ENCODE measurements at regions not wholly inside any gene's neighbourhood (a gene's known extent, or its start where the extent isn't known, plus 50 kb on each side); places are given as distances from the start of the nearest gene placed in this dataset.
"Not testable (repeated sequence)": the region's sequence is repeated elsewhere in the genome, so short reads cannot be mapped to it uniquely, and the experiment has no call there.

DNA sequence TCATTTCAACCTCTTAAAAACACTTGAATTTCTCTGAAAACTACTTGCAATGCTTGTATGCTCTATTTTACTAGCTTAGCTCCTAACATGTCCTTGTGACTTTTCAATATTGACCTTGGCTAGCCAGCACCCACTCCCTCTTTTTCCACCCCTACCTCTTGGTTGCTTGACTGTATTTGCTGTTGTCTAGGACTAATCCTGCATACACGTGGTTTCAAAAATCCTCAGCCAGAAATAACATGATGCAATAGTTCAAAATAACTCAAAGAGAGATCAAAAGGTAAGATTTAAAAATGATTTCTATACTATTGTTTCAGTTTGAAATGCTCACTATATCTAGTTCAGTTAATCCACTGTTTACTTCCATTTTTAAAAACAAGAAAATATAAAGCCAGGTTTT, 102.3 kb upstream of the TBX18 start:
- Histone ChIP-seq H3K27me3 (ENCODE audit: insufficient read depth, insufficient read length) (no peaks in the 10 kb centered on the region), H3K36me3 (ENCODE audit: insufficient read depth, insufficient read length, low read length) (no peaks in the 10 kb centered on the region), H3K9ac (ENCODE audit: insufficient read length, low read depth) (no peak overlapping the region), H3K9me3 (ENCODE audit: insufficient read depth, low read length) (no peaks in the 10 kb centered on the region), H3K4me3 (ENCODE audit: insufficient read length, low read depth) (no peak overlapping the region), H3K4me1 (ENCODE audit: insufficient read depth, insufficient read length) (no peaks in the 10 kb centered on the region)
- TF ChIP-seq YY1 (IDR thresholded peaks at IDR 0.05; ENCODE audit: insufficient read depth, insufficient read length) = no peak
- TF ChIP-seq ZNF274 (IDR thresholded peaks at IDR 0.05; ENCODE audit: low read depth, low read length) = no peak
- TF ChIP-seq SUZ12 (IDR thresholded peaks at IDR 0.05; ENCODE audit: extremely low read depth, insufficient read depth, insufficient read length) = no peak
- no peak for DNase-seq (ENCODE audit: low read depth, low spot score)

DNA sequence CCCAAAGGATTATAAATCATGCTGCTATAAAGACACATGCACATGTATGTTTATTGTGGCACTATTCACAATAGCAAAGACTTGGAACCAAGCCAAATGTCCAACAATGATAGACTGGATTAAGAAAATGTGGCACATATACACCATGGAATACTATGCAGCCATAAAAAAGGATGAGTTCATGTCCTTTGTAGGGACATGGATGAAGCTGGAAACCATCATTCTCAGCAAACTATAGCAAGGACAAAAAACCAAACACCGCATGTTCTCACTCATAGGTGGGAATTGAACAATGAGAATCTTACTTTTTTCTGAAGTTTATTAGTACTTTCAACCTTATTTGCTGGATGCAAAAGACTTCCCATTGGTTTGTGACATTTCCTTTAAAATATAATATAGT, 101.0 kb upstream of the TBX18 start:
- not testable (repeated sequence) for H3K4me1 ChIP-seq (ENCODE audit: insufficient read depth, insufficient read length); H3K9ac ChIP-seq (ENCODE audit: insufficient read length, low read depth); DNase-seq (ENCODE audit: low read depth, low spot score); H3K9me3 ChIP-seq (ENCODE audit: insufficient read depth, low read length); H3K27me3 ChIP-seq (ENCODE audit: insufficient read depth, insufficient read length); H3K4me3 ChIP-seq (ENCODE audit: insufficient read length, low read depth); H3K36me3 ChIP-seq (ENCODE audit: insufficient read depth, insufficient read length, low read length)

- no peaks in the 10 kb centered on the region for H3K4me1 ChIP-seq (ENCODE audit: insufficient read depth, insufficient read length)
- DNase-seq (ENCODE audit: low read depth, low spot score) = no peak
- no peak overlapping the region for H3K4me3 ChIP-seq (ENCODE audit: insufficient read length, low read depth)
- H3K36me3 ChIP-seq (ENCODE audit: insufficient read depth, insufficient read length, low read length) = no peaks in the 10 kb centered on the region
- TF ChIP-seq ZNF274 (IDR thresholded peaks at IDR 0.05; ENCODE audit: low read depth, low read length) (no peak), YY1 (IDR thresholded peaks at IDR 0.05; ENCODE audit: insufficient read depth, insufficient read length) (no peak), SUZ12 (IDR thresholded peaks at IDR 0.05; ENCODE audit: extremely low read depth, insufficient read depth, insufficient read length) (no peak)
- H3K9ac ChIP-seq (ENCODE audit: insufficient read length, low read depth) = no peak overlapping the region
- no peaks in the 10 kb centered on the region for H3K27me3 ChIP-seq (ENCODE audit: insufficient read depth, insufficient read length)
- no peaks in the 10 kb centered on the region for H3K9me3 ChIP-seq (ENCODE audit: insufficient read depth, low read length)
Observed at GRCh38 chr6:84862843-84863242, 98.4 kb upstream of the TBX18 start.

DNA sequence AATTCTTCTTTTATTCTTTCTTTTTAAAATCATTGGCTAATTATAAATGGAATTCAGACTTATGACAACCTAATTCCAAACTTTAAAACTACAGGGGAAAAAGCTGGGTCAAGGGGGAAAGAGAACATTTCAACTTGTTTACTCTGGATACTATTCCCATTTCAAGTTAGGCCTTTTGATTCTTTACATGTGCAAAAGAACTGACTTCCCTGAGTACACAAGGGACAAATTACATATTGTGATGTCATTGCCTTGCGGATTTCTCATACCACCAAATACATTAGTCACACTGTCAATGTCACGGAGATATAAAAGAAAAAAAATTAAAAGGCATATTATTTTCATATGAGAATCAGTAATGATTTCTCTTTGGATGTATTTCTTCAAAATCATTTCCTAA, 96.5 kb upstream of the TBX18 start:
- no peaks in the 10 kb centered on the region for H3K36me3 ChIP-seq (ENCODE audit: insufficient read depth, insufficient read length, low read length)
- no peak overlapping the region for H3K4me3 ChIP-seq (ENCODE audit: insufficient read length, low read depth)
- no peak for DNase-seq (ENCODE audit: low read depth, low spot score)
- no peak for TF ChIP-seq ZNF274 (IDR thresholded peaks at IDR 0.05; ENCODE audit: low read depth, low read length)
- TF ChIP-seq YY1 (IDR thresholded peaks at IDR 0.05; ENCODE audit: insufficient read depth, insufficient read length) = no peak
- TF ChIP-seq SUZ12 (IDR thresholded peaks at IDR 0.05; ENCODE audit: extremely low read depth, insufficient read depth, insufficient read length) = no peak
- H3K27me3 ChIP-seq (ENCODE audit: insufficient read depth, insufficient read length) = no peaks in the 10 kb centered on the region
- no peaks in the 10 kb centered on the region for H3K9me3 ChIP-seq (ENCODE audit: insufficient read depth, low read length)
- H3K4me1 ChIP-seq (ENCODE audit: insufficient read depth, insufficient read length) = no peaks in the 10 kb centered on the region
- no peak overlapping the region for H3K9ac ChIP-seq (ENCODE audit: insufficient read length, low read depth)

- TF ChIP-seq ZNF274 (IDR thresholded peaks at IDR 0.05; ENCODE audit: low read depth, low read length) (no peak), YY1 (IDR thresholded peaks at IDR 0.05; ENCODE audit: insufficient read depth, insufficient read length) (no peak), SUZ12 (IDR thresholded peaks at IDR 0.05; ENCODE audit: extremely low read depth, insufficient read depth, insufficient read length) (no peak)
- H3K36me3 ChIP-seq (ENCODE audit: insufficient read depth, insufficient read length, low read length) = no peaks in the 10 kb centered on the region
- H3K4me3 ChIP-seq (ENCODE audit: insufficient read length, low read depth) = no peak overlapping the region
- no peaks in the 10 kb centered on the region for H3K9me3 ChIP-seq (ENCODE audit: insufficient read depth, low read length)
- no peaks in the 10 kb centered on the region for H3K4me1 ChIP-seq (ENCODE audit: insufficient read depth, insufficient read length)
- no peaks in the 10 kb centered on the region for H3K27me3 ChIP-seq (ENCODE audit: insufficient read depth, insufficient read length)
- no peak for DNase-seq (ENCODE audit: low read depth, low spot score)
- H3K9ac ChIP-seq (ENCODE audit: insufficient read length, low read depth) = no peak overlapping the region
Observed at GRCh38 chr6:84860509-84860908, 96.1 kb upstream of the TBX18 start.

- no peaks in the 10 kb centered on the region for H3K27me3 ChIP-seq (ENCODE audit: insufficient read depth, insufficient read length)
- no peak for DNase-seq (ENCODE audit: low read depth, low spot score)
- H3K9me3 ChIP-seq (ENCODE audit: insufficient read depth, low read length) = no peaks in the 10 kb centered on the region
Observed at GRCh38 chr6:84854811-84855400, 90.5 kb upstream of the TBX18 start.

GRCh38 chr6:84853901-84854300, 89.5 kb upstream of the TBX18 start:
- Histone ChIP-seq H3K4me1 (ENCODE audit: insufficient read depth, insufficient read length) (no peaks in the 10 kb centered on the region), H3K9me3 (ENCODE audit: insufficient read depth, low read length) (no peaks in the 10 kb centered on the region), H3K9ac (ENCODE audit: insufficient read length, low read depth) (no peak overlapping the region), H3K4me3 (ENCODE audit: insufficient read length, low read depth) (no peak overlapping the region), H3K36me3 (ENCODE audit: insufficient read depth, insufficient read length, low read length) (no peaks in the 10 kb centered on the region), H3K27me3 (ENCODE audit: insufficient read depth, insufficient read length) (no peaks in the 10 kb centered on the region)
- no peak for DNase-seq (ENCODE audit: low read depth, low spot score)
- TF ChIP-seq YY1 (IDR thresholded peaks at IDR 0.05; ENCODE audit: insufficient read depth, insufficient read length) (no peak), ZNF274 (IDR thresholded peaks at IDR 0.05; ENCODE audit: low read depth, low read length) (no peak), SUZ12 (IDR thresholded peaks at IDR 0.05; ENCODE audit: extremely low read depth, insufficient read depth, insufficient read length) (no peak)

More at GRCh38 chr6:84854811-84855400, 90.5 kb upstream of the TBX18 start:
- Histone ChIP-seq H3K4me3 (ENCODE audit: insufficient read length, low read depth) (no peak overlapping the region), H3K9ac (ENCODE audit: insufficient read length, low read depth) (no peak overlapping the region), H3K4me1 (ENCODE audit: insufficient read depth, insufficient read length) (no peaks in the 10 kb centered on the region), H3K36me3 (ENCODE audit: insufficient read depth, insufficient read length, low read length) (no peaks in the 10 kb centered on the region)
- TF ChIP-seq YY1 (IDR thresholded peaks at IDR 0.05; ENCODE audit: insufficient read depth, insufficient read length) = no peak
- no peak for TF ChIP-seq ZNF274 (IDR thresholded peaks at IDR 0.05; ENCODE audit: low read depth, low read length)
- no peak for TF ChIP-seq SUZ12 (IDR thresholded peaks at IDR 0.05; ENCODE audit: extremely low read depth, insufficient read depth, insufficient read length)

GRCh38 chr6:84848960-84849359, 84.6 kb upstream of the TBX18 start:
- Histone ChIP-seq H3K9me3 (ENCODE audit: insufficient read depth, low read length) (no peaks in the 10 kb centered on the region), H3K27me3 (ENCODE audit: insufficient read depth, insufficient read length) (no peaks in the 10 kb centered on the region)
- no peak for TF ChIP-seq ZNF274 (IDR thresholded peaks at IDR 0.05; ENCODE audit: low read depth, low read length)
- TF ChIP-seq SUZ12 (IDR thresholded peaks at IDR 0.05; ENCODE audit: extremely low read depth, insufficient read depth, insufficient read length) = no peak
- TF ChIP-seq YY1 (IDR thresholded peaks at IDR 0.05; ENCODE audit: insufficient read depth, insufficient read length) = no peak

More at GRCh38 chr6:84848960-84849359, 84.6 kb upstream of the TBX18 start:
- Histone ChIP-seq H3K36me3 (ENCODE audit: insufficient read depth, insufficient read length, low read length) (no peaks in the 10 kb centered on the region), H3K4me1 (ENCODE audit: insufficient read depth, insufficient read length) (no peaks in the 10 kb centered on the region), H3K4me3 (ENCODE audit: insufficient read length, low read depth) (no peak overlapping the region), H3K9ac (ENCODE audit: insufficient read length, low read depth) (no peak overlapping the region)
- no peak for DNase-seq (ENCODE audit: low read depth, low spot score)
